Cerebellar nuclear complex (tissue), 1 donor: ENCODE measurements at regions not wholly inside any gene's neighbourhood (a gene's known extent, or its start where the extent isn't known, plus 50 kb on each side); places are given as distances from the start of the nearest gene placed in this dataset.
"Not testable (repeated sequence)": the region's sequence is repeated elsewhere in the genome, so short reads cannot be mapped to it uniquely, and the experiment has no call there.

Source experiments
- DNase-seq, 2 experiments: peaks; one replicate each; lab custom pipeline; 2025; lab: John Stamatoyannopoulos, UW

- DNase-seq, result no peak
Measured at GRCh38 chr5:163947848-163948666, 442.6 kb downstream of the MAT2B start.

DNA sequence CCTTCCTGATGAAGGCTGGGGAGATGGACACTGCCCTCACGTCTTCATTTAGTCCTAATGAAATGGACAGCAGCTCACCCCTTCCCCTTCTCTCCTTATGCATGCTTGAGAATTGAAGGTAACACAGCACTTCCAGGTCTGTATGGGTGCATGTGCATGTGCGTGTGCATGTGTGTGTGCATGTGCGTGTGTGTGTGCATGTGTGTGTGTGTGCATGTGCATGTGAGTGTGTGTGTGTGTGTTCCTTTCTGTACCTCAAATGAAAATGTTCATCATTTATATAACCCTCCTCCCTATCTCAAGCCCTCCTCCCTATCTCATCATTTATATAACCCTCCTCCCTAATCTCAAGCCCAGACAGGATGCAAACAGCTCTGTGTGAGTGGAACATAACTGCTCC, 444.8 kb downstream of the MAT2B start:
- DNase-seq, result no peak

DNA sequence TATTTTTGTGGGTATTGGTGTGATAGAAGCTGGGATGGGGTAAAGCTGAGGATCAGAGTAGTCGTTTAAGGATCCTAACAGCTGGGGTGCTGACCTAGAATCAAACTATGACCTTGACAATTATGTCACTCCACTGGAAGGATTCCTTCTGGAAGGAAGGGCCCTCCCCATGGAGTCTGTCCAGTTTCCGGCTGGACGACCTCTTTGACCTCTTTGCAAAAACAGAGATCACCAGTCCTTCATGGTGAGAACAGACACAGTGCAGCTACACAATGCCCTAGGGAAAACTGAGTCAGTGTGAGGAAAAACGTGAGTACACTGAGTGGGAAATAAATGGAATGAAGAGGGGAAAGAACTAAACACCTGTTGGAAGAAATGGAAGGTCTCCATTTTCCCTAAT, 445.6 kb downstream of the MAT2B start:
- no peak for DNase-seq

DNA sequence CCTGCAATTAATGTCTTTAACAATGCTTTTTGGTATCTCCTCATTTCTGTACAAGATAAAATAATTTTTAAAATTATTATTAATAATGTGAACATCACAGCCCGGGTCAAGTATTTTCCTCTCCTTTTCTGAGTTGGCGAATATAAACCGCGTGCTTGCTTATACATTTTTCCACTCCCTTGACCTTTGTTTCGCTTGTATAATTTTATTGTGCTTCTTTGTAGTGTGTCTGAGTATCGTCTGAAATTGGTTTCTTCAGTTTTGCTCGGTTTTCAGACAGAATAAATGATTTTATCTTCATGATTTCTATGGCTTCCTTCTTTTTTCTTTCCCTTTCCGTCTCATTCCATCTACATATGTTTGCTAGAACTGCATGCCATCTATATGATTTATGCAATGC, 448.5 kb downstream of the MAT2B start:
- no peak for DNase-seq

GRCh38 chr5:163961230-163961629, 455.8 kb downstream of the MAT2B start:
- DNase-seq, result not testable (repeated sequence)

GRCh38 chr5:163963881-163964280, 458.5 kb downstream of the MAT2B start:
- DNase-seq, result no peak

GRCh38 chr5:163964671-163965070, 459.3 kb downstream of the MAT2B start:
- DNase-seq, result no peak

GRCh38 chr5:163967268-163967667, 461.8 kb downstream of the MAT2B start:
- DNase-seq, result no peak

DNA sequence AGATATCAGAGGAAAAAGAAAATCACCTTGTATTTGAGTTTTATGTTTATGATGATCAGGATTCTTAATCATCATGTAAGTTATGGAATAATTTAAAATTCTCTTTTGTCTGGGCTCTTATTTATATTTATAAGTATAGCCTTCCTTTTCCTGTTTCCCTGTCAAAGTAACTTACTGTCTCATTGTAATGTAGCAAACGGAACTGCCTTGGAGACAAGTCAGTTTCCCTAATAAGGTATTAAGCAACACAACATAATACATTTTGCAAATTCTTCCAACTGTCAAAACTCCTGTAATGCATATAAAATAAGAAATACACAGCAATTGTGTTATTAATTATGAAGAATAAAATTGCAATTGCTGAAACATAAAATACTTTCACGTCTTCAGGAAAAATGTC, 463.2 kb downstream of the MAT2B start:
- no peak for DNase-seq

DNA sequence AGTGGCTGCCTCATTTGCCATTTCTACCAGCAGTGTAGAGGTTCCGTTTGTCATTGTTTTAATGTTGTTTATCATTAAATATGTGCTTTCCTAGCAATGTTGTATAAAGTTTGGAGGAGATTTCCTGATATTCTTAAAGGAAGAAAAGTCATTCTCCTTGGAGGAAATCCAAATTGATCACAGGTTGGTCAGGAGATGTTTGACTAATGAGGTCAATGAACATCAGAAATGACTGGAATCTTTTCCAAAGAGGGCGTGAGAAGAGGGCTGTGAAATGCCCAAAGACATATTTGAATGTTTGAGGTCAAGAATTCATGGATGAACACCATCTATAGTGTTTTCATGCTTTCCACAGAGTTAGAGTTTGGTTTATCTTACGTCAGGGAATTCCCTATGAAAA, 471.3 kb downstream of the MAT2B start:
- no peak for DNase-seq

DNA sequence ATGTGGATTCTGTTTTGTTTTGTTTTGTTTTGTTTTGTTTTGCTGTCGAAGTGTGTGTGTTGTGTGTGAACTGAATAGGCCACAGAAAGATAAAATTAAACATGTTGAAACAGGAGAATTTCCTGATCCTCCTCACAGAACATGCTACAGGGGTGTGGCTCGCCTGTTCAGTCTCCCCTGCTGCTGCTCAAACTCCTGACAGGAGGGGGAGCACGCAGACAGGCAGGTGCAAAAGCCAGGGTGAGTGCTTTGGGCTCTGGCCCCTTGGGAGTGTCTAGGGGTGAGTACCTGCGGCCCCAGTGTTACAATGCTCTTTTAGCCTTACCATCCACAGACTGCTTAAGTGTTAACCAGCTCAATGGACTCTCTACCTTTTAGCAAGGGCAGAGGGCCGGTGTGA, 473.5 kb downstream of the MAT2B start:
- no peak for DNase-seq

DNA sequence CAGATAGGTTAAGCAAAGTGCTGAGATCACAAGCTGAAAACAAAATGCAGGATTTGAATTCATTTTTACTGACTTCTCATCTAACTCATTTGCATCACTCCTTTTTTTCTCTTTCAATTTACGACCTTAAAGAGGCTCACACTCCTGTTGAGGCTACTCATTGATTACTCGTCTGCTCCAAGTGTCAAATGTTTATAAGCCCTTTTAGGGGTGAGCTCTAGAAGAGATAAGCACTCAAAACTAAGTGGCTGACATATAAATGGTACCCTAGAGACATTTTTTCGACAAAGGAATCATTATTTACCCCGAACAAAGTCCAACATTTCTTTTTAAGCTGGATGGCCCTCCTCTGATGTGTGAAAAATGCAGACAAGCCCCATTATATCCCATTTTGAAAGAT, 483.1 kb downstream of the MAT2B start:
- DNase-seq, result no peak

DNA sequence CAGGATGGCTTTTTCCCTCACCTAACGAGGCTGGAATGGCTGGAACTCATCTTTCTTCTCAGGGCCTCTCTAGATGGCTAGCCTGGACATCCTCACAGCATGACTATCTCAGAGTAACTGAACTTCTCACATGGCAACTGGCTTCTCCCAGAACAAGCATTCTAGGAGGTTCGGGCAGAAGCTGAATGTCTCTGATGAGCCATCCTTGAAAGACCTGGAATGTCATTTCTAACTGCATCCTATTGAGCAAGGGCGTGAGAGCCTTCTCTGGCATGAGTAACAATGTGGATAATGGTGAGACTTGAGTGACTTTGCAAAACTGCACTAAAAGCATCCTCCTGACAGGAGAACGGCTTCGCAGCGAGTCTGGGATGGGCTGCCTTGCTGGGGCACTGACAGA, 487.7 kb downstream of the MAT2B start:
- no peak for DNase-seq

- no peak for DNase-seq
Measured at GRCh38 chr5:163995206-163995605, 489.8 kb downstream of the MAT2B start.

DNA sequence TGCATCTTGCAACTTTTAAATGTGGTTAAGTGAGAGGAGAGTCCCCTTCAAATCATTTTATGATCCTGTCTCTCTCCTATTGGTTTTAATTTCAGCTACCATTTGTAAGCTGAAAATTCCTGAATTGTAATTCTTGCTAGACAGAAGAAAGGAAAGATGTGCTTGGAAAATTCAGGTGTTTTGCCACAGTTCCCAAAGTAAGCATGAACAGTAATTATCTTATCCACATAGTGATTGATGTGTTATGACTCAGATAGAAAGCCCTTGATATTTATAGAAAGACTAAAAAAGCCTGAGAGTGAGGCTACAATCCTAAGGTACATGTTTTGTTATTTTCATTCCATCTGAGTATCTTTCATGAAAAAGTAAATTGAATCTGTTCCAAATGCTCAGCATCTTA, 492.5 kb downstream of the MAT2B start:
- no peak for DNase-seq

GRCh38 chr5:164000241-164000640, 494.8 kb downstream of the MAT2B start:
- no peak for DNase-seq

GRCh38 chr5:164000819-164001218, 495.4 kb downstream of the MAT2B start:
- DNase-seq, result no peak

GRCh38 chr5:164002214-164002613, 496.8 kb downstream of the MAT2B start:
- no peak for DNase-seq

- DNase-seq, result no peak
Measured at GRCh38 chr5:164002628-164003027, 497.2 kb downstream of the MAT2B start.

- no peak for DNase-seq
Measured at GRCh38 chr5:164005071-164005470, 499.7 kb downstream of the MAT2B start.

- DNase-seq, result no peak
Measured at GRCh38 chr5:164007064-164007463, 501.6 kb downstream of the MAT2B start.

DNA sequence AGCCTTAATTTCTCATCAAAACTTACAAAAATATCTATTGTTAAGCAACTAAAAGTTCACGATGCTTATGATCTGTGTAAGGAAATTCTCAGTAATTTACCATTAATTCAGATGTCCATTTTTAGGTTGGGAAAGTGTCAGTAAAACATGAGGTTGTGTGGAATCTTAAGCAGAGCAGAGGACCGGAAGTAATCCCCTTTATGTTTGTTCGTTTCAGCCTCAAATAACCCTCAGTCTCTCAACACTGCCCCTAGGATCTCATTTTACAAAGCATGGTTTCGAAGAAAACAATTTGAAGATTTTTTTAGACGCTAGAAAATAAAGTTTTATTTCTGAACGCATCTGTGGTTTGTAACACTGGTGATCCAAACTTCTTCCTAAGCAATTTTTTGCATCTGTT, 504.2 kb downstream of the MAT2B start:
- DNase-seq, result no peak

DNA sequence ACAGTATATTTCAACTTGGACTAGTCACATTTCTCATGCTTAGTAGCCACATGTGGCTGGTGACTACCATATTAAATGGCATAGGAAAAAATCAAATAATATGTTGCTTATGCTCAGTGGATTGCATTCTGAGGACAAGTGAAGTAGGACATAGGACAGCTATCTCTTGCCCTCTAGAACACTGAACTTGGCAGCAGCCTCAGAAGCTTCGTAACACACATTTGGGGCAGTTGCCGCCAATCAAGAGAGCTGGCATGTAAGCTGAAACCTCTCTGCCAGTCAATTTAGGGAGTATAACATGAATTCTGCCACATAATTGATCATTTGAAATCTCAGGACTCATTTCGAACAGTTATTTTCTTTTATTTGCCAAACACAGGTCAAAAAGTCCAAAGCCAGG, 505.5 kb downstream of the MAT2B start:
- no peak for DNase-seq

DNA sequence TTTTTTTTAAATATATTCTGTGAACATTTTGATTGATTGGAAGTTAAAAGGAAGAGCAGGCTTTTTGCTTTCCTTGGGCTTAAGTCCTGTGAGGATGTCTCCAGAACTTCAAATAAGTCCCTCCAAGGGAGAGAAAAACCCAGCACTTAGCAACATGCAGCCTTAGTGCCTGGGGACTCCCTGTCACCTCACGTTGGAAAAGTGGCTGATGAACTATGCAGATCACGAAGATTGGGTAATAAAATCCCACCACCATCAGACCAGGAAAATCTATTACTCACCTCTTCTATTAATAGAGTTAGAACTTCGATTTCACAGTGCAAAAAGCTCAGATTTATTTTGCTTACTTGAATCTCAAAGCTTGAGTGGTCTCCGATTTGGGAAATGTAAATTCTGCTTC, 507.0 kb downstream of the MAT2B start:
- DNase-seq, result no peak
